ENCODE measurements at regions not wholly inside any gene's neighbourhood (a gene's known extent, or its start where the extent isn't known, plus 50 kb on each side); places are given as distances from the start of the nearest gene placed in this dataset.

DNA sequence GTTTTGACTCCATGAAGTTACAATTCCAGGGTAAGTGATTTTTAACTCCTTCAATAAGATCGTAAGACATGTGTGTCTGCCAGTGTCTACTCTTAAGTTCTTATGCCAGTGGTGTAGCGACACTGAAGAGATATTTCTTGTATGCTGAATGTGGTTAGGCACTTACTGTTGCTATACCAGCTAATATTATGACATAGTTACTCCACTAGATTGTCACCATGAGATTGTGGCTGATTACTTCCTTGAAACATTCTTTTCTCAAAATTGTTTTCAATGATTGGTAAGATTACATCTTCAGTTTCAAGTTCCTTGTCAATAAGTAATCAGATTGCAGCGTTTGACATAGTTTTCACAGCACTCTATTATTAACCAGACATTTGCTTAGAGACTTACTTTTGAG lies 60.6 kb upstream of the PAGE5 start:
- TF ChIP-seq, protein P1, sequence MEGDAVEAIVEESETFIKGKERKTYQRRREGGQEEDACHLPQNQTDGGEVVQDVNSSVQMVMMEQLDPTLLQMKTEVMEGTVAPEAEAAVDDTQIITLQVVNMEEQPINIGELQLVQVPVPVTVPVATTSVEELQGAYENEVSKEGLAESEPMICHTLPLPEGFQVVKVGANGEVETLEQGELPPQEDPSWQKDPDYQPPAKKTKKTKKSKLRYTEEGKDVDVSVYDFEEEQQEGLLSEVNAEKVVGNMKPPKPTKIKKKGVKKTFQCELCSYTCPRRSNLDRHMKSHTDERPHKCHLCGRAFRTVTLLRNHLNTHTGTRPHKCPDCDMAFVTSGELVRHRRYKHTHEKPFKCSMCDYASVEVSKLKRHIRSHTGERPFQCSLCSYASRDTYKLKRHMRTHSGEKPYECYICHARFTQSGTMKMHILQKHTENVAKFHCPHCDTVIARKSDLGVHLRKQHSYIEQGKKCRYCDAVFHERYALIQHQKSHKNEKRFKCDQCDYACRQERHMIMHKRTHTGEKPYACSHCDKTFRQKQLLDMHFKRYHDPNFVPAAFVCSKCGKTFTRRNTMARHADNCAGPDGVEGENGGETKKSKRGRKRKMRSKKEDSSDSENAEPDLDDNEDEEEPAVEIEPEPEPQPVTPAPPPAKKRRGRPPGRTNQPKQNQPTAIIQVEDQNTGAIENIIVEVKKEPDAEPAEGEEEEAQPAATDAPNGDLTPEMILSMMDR (conservative IDR thresholded peaks at IDR 0.05; ENCODE audit: low read length): no peak
- no peak for TF ChIP-seq EZH2phosphoT487 (IDR thresholded peaks at IDR 0.05; ENCODE audit: borderline replicate concordance, low read depth, low read length)
